Gastrocnemius medialis (tissue), 4 donors: ENCODE measurements at regions not wholly inside any gene's neighbourhood (a gene's known extent, or its start where the extent isn't known, plus 50 kb on each side); places are given as distances from the start of the nearest gene placed in this dataset.

Experiments used
- ATAC-seq, 2 donors: fragments of 150-250 bp; one replicate each; pipeline ENCODE4 v1.9.1; 2016
- DNase-seq, 2 donors: peaks; one replicate each; pipeline ENCODE4 v3.0.0-alpha.2; 2019
- H3K27ac ChIP-seq, 4 donors: fragments of 200-600 bp; sonication (generic); 1 replicate in 1 of 4; 2 replicates in 3 of 4; pipeline ENCODE4 v1.5.1; 2016 to 2018; ENCODE audit warnings: mild to moderate bottlenecking in 2 of 4, moderate library complexity in 1 of 4
- H3K27me3 ChIP-seq, 3 donors: fragments of 200-600 bp; sonication (generic) in 2 of 3; 1 replicate in 1 of 3; 2 replicates in 2 of 3; pipeline versions ENCODE4 v1.5.1 to v1.6.0; 2016 to 2019; ENCODE audit warnings: mild to moderate bottlenecking in 1 of 3, moderate library complexity in 1 of 3
- H3K36me3 ChIP-seq, 2 donors: fragments of 200-600 bp; sonication (generic) in 1 of 2; one replicate each; pipeline ENCODE4 v1.5.1; 2017 to 2018
- H3K4me1 ChIP-seq, 2 donors: fragments of 200-600 bp; sonication (generic) in 1 of 2; one replicate each; pipeline ENCODE4 v1.5.1; 2016 to 2017; ENCODE audit warnings: mild to moderate bottlenecking in 2 of 2
- H3K4me3 ChIP-seq, 4 donors: fragments of 200-600 bp; sonication (generic) in 3 of 4; 1 replicate in 1 of 4; 2 replicates in 3 of 4; pipeline ENCODE4 v1.5.1; 2016 to 2019; ENCODE audit warnings: mild to moderate bottlenecking in 2 of 4
- H3K9me3 ChIP-seq, 3 donors: fragments of 200-600 bp; sonication (generic) in 2 of 3; 1 replicate in 1 of 3; 2 replicates in 2 of 3; pipeline ENCODE4 v1.5.1; 2016 to 2019
- CTCF ChIP-seq, 5 experiments: fragments of 450-650 bp in 3 of 5; fragments of 200-600 bp in 2 of 5; sonication (generic) in 2 of 5; IDR thresholded peaks in 4 of 5; conservative IDR thresholded peaks in 1 of 5; 1 replicate in 4 of 5; 2 replicates in 1 of 5; pipeline ENCODE4 v1.5.1; 2016 to 2019; ENCODE audit warnings: antibody characterized with exemption in 5 of 5, mild to moderate bottlenecking in 3 of 5, moderate library complexity in 3 of 5
- POLR2A ChIP-seq, 2 donors: fragments of 450-650 bp; IDR thresholded peaks; one replicate each; pipeline ENCODE4 v1.6.1; 2017; ENCODE audit warnings: antibody characterized with exemption in 2 of 2, mild to moderate bottlenecking in 2 of 2, moderate library complexity in 2 of 2
- in situ Hi-C, 4 donors: fragments of 200-750 bp; cut with MboI; loops; one replicate each; pipeline versions ENCODE4 v1.15.0 to v1.8.0; 2017; ENCODE audit warnings: low sequenced_read_pairs in 4 of 4
- intact Hi-C: fragments of 100-400 bp; cut with DNase I; formaldehyde crosslinking; loops from one replicate; pipeline ENCODE4 v1.15.1; 2023; ENCODE audit warnings: low total_unique reads

- H3K27ac ChIP-seq = peak overlapping the region in 1 of 4 donors; percentile 10
- intact Hi-C loops = loop anchor here (10.0 kb wide), 1 partner anchor 90 kb away; no protein-coding TSS in a partner anchor
- H3K9me3 ChIP-seq = no peaks in the 10 kb centered on the region
- peaks cover 6 to 24% of the 10 kb centered on the region in 2 donors for H3K4me1 ChIP-seq
- TF ChIP-seq POLR2A (IDR thresholded peaks at IDR 0.05) (no peak), CTCF (IDR thresholded peaks at IDR 0.05 in 4 of 5, conservative IDR thresholded peaks at IDR 0.05 in 1 of 5) (no peak)
- in situ Hi-C loops = no loop called here
- DNase-seq (no peak), ATAC-seq (no peak)
- H3K27me3 ChIP-seq = no peaks in the 10 kb centered on the region
- H3K4me3 ChIP-seq = no peak overlapping the region
- H3K36me3 ChIP-seq = no peaks in the 10 kb centered on the region
Measured at GRCh38 chr13:76725211-76725610, 161.0 kb downstream of the KCTD12 start.

GRCh38 chr13:76724421-76724820 is 161.8 kb downstream of the KCTD12 start:
- intact Hi-C loops (loop anchor here (10.0 kb wide), 1 partner anchor 90 kb away; no protein-coding TSS in a partner anchor), in situ Hi-C loops (no loop called here)
- Histone ChIP-seq H3K4me3 (no peak overlapping the region), H3K9me3 (no peaks in the 10 kb centered on the region), H3K27me3 (no peaks in the 10 kb centered on the region), H3K36me3 (no peaks in the 10 kb centered on the region), H3K27ac (peak overlapping the region in 1 of 4 donors; percentile 49), H3K4me1 (peaks cover 6 to 21% of the 10 kb centered on the region in 2 donors)
- no peak for DNase-seq
- ATAC-seq = no peak
- no peak for TF ChIP-seq POLR2A (IDR thresholded peaks at IDR 0.05)
- no peak for TF ChIP-seq CTCF (IDR thresholded peaks at IDR 0.05 in 4 of 5, conservative IDR thresholded peaks at IDR 0.05 in 1 of 5)

DNA sequence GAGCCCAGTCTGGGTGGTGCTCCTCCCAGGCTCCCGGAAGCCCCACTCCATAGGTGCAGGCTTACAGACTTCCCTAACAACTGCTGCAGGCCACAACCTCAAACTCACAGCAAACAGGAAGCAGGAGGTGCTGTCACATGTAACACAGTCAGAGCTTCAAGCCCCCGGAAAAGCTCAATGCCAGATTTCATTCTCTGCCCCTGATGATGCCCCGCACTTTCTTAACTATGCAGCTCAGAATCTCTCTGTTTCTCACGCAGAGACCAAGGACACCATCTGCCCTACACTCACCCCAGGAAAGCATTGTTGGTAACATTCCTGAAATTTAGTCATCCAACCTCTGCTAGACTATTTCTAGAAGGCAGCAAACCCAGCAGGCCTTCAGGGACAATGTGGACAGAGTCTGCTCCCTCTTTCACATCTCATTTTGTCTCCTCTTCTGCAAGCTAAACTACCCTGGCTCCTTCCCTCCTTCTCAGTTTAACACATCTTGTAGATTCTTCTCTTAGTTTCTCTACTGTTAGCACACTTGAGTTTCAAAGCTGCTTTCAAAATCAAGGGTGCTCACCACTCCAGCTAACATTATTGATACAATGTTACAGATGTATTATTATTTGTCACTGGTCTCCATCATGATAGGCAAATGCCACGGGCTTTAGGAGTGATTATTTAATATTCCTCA is 162.5 kb downstream of the KCTD12 start:
- in situ Hi-C loops = no loop called here
- Histone ChIP-seq H3K4me3 (no peak overlapping the region), H3K27me3 (no peaks in the 10 kb centered on the region), H3K27ac (peak overlapping the region in 3 of 4 donors; percentile 3 to 49 (median 39)), H3K4me1 (peaks cover 6 to 21% of the 10 kb centered on the region in 2 donors), H3K9me3 (no peaks in the 10 kb centered on the region), H3K36me3 (no peaks in the 10 kb centered on the region)
- intact Hi-C loops = loop anchor here (10.0 kb wide), 1 partner anchor 91 kb away; no protein-coding TSS in a partner anchor
- DNase-seq = peak in 1 of 2 donors; percentile 17
- ATAC-seq = peak; percentile 47 to 64
- TF ChIP-seq CTCF (IDR thresholded peaks at IDR 0.05 in 4 of 5, conservative IDR thresholded peaks at IDR 0.05 in 1 of 5) (no peak), POLR2A (IDR thresholded peaks at IDR 0.05) (no peak)

DNA sequence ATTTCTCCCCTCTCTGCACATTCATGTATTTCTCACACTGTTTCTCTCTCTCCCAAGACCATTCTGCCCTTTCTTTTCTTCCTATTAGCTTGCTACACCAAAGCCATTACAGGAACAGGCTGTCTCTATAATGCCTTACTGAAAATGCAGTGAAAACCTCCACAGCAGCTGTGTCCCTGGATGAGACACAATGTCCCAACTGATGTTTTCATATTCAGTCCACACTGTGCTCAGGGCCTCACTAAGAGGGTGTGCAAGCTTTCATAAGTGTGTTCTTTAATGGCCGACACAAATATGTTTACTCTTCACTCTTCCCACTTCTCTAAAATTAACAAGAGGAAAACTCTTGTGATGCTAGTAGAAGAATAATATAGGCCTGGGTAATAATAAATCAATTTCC is 163.4 kb downstream of the KCTD12 start:
- no peaks in the 10 kb centered on the region for H3K9me3 ChIP-seq
- H3K4me3 ChIP-seq = no peak overlapping the region
- in situ Hi-C loops (no loop called here), intact Hi-C loops (loop anchor here (10.0 kb wide), 1 partner anchor 92 kb away; no protein-coding TSS in a partner anchor)
- H3K36me3 ChIP-seq = no peaks in the 10 kb centered on the region
- DNase-seq (peak in 1 of 2 donors; percentile 13), ATAC-seq (no peak)
- peaks cover 6 to 21% of the 10 kb centered on the region in 2 donors for H3K4me1 ChIP-seq
- TF ChIP-seq CTCF (IDR thresholded peaks at IDR 0.05 in 4 of 5, conservative IDR thresholded peaks at IDR 0.05 in 1 of 5) (no peak), POLR2A (IDR thresholded peaks at IDR 0.05) (no peak)
- no peak overlapping the region for H3K27ac ChIP-seq
- H3K27me3 ChIP-seq = no peaks in the 10 kb centered on the region
